BE2C (cell line): ENCODE measurements at regions not wholly inside any gene's neighbourhood (a gene's known extent, or its start where the extent isn't known, plus 50 kb on each side); places are given as distances from the start of the nearest gene placed in this dataset.
"Not testable (repeated sequence)": the region's sequence is repeated elsewhere in the genome, so short reads cannot be mapped to it uniquely, and the experiment has no call there.

ENCODE experiments used
- DNase-seq: peaks from one replicate; pipeline ENCODE4 v3.0.0-alpha.2; 2020
- H3K27me3 ChIP-seq: fragments of 250-450 bp; sonication (Bioruptor Pico); 2 replicates; pipeline ENCODE4 v1.5.1; 2020; ENCODE audit warnings: mild to moderate bottlenecking
- H3K36me3 ChIP-seq: fragments of 250-450 bp; sonication (Bioruptor Pico); 2 replicates; pipeline ENCODE4 v1.5.1; 2020; ENCODE audit warnings: mild to moderate bottlenecking
- H3K4me1 ChIP-seq: fragments of 250-450 bp; sonication (Bioruptor Pico); 2 replicates; pipeline ENCODE4 v1.5.1; 2020
- H3K4me3 ChIP-seq: 2 replicates; pipeline ENCODE4 v1.5.1; 2011; ENCODE audit warnings: low read depth, low read length
- H3K9me3 ChIP-seq: fragments of 250-450 bp; sonication (Bioruptor Pico); 2 replicates; pipeline ENCODE4 v1.5.1; 2020
- TF ChIP-seq, protein P1 (sequence below): IDR thresholded peaks from 2 replicates; pipeline ENCODE4 v1.5.1; 2012; ENCODE audit warnings: mild to moderate bottlenecking, low read depth, low read length

DNA sequence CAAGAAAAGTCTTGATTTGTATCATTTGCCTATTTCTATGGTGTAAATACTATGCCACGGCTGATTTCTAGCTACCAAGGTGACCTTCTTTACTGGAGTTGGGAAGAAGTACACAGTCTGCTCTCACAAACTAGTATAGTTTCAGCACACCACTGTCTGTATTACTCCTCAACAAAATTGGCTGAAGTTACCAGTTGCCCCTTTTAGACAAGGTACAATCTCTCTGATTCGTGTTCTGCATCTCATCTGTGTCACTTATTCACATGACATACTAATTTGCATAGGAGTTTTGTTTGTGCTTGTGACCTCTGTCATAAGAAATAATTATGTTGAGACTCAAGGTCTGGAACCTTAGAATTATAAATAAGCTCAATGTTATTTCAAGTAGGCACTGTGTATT lies 97.3 kb downstream of the C11orf87 start:
- H3K36me3 ChIP-seq, result no peaks in the 10 kb centered on the region
- no peak for DNase-seq
- no peak overlapping the region for H3K4me3 ChIP-seq
- H3K27me3 ChIP-seq, result no peaks in the 10 kb centered on the region
- TF ChIP-seq, protein P1, sequence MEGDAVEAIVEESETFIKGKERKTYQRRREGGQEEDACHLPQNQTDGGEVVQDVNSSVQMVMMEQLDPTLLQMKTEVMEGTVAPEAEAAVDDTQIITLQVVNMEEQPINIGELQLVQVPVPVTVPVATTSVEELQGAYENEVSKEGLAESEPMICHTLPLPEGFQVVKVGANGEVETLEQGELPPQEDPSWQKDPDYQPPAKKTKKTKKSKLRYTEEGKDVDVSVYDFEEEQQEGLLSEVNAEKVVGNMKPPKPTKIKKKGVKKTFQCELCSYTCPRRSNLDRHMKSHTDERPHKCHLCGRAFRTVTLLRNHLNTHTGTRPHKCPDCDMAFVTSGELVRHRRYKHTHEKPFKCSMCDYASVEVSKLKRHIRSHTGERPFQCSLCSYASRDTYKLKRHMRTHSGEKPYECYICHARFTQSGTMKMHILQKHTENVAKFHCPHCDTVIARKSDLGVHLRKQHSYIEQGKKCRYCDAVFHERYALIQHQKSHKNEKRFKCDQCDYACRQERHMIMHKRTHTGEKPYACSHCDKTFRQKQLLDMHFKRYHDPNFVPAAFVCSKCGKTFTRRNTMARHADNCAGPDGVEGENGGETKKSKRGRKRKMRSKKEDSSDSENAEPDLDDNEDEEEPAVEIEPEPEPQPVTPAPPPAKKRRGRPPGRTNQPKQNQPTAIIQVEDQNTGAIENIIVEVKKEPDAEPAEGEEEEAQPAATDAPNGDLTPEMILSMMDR, result no peak
- no peaks in the 10 kb centered on the region for H3K9me3 ChIP-seq
- no peaks in the 10 kb centered on the region for H3K4me1 ChIP-seq

DNA sequence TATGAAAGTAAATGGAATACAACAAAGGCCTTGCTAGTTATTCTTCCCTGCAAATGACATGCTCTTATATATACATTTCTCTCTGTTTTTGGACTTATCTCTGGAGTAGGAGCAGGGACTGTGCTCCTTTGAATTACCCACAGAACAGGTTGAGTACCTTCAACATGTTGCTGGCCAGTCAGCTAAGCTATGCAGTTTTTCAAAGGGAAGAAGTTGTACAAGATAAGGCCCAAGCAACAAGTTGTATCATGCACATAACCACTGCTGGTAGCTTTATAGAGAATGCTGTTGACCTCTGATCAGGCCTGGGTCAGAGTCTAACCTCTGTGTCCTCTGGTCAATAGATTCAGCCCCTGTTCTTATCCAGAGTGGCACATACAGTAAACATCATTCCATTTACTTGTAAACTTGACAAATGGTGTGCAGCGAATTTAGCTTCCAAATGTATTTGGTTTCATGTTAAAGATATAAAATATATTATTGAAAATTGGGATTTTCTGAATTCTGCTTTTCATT lies 99.6 kb downstream of the C11orf87 start:
- no peak for DNase-seq
- Histone ChIP-seq H3K4me1 (no peaks in the 10 kb centered on the region), H3K9me3 (no peaks in the 10 kb centered on the region), H3K4me3 (no peak overlapping the region), H3K27me3 (no peaks in the 10 kb centered on the region), H3K36me3 (no peaks in the 10 kb centered on the region)
- TF ChIP-seq, protein P1, result no peak

GRCh38 chr11:109522116-109522755 lies 100.2 kb downstream of the C11orf87 start:
- no peak for DNase-seq
- Histone ChIP-seq H3K27me3 (no peaks in the 10 kb centered on the region), H3K9me3 (no peaks in the 10 kb centered on the region), H3K4me3 (no peak overlapping the region), H3K36me3 (no peaks in the 10 kb centered on the region), H3K4me1 (no peaks in the 10 kb centered on the region)
- TF ChIP-seq, protein P1, result no peak

DNA sequence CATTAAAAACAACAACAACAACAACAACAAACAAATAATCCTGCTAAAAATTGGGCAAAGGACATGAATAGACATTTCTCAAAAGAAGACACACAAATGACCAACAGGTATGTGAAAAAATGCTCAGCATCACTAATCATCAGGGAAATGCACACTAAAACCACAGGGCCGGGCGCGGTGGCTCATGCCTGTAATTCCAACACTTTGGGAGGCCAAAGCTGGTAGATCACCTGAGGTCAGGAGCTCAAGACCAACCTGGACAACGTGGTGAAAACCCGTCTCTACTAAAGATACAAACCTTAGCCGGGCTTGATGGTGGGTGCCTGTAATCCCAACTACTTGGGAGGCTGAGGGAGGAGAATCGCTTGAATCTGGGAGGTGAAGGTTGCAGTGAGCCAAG lies 103.6 kb downstream of the C11orf87 start:
- H3K4me1 ChIP-seq, H3K9me3 ChIP-seq, H3K4me3 ChIP-seq, H3K27me3 ChIP-seq, DNase-seq, H3K36me3 ChIP-seq: not testable (repeated sequence)

DNA sequence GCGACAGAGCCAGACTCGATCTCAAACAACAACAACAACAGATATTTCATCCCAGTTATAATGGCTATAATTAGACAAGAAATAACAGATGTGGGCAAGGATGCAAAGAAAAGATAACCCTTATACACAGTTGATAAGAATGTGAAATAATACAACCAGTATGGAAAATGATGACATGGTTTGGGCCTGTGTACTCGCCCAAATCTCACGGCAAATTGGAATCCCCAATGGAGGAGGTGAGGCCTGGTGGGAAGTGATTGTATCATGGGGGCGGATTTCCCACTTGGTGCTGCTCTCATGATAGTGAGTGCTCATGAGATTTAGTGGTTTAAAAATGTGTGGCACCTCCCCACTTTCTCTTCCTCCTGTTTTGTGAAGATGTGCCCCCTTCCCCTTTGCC lies 104.1 kb downstream of the C11orf87 start:
- Histone ChIP-seq H3K9me3 (no peaks in the 10 kb centered on the region), H3K27me3 (no peaks in the 10 kb centered on the region), H3K4me1 (no peaks in the 10 kb centered on the region), H3K4me3 (no peak overlapping the region), H3K36me3 (no peaks in the 10 kb centered on the region)
- TF ChIP-seq, protein P1, result no peak
- no peak for DNase-seq

DNA sequence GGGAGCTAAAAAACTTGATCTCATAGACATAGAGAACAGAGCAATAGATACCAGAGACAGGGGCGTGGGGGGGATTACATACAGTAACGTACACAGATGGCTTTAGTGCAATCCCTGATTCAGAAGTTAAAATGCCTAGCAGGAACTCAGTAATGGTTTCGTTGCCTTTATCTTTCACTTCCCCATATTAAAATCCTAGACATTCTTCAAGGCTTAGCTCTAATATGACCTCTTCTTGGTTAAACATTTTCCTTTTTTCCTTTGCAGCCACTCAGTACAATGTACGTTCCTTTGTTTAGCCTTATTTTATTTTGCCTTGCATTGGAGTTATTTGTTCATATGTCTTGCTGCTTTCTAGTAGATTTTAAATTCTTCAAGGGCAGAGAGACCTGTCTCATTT lies 104.9 kb downstream of the C11orf87 start:
- no peaks in the 10 kb centered on the region for H3K4me1 ChIP-seq
- no peak for DNase-seq
- H3K27me3 ChIP-seq, result no peaks in the 10 kb centered on the region
- no peak overlapping the region for H3K4me3 ChIP-seq
- H3K9me3 ChIP-seq, result no peaks in the 10 kb centered on the region
- TF ChIP-seq, protein P1, result no peak
- H3K36me3 ChIP-seq, result no peaks in the 10 kb centered on the region

GRCh38 chr11:109527496-109527895 lies 105.5 kb downstream of the C11orf87 start:
- Histone ChIP-seq H3K4me1 (no peaks in the 10 kb centered on the region), H3K36me3 (no peaks in the 10 kb centered on the region)

More at GRCh38 chr11:109527496-109527895, 105.5 kb downstream of the C11orf87 start:
- no peaks in the 10 kb centered on the region for H3K9me3 ChIP-seq
- no peak for DNase-seq
- no peak overlapping the region for H3K4me3 ChIP-seq
- H3K27me3 ChIP-seq, result no peaks in the 10 kb centered on the region
- TF ChIP-seq, protein P1, result no peak
